Activated CD8-positive, alpha-beta T cell treated with anti-CD3 and anti-CD28 coated beads, Interleukin-2, amount 10 ng/mL, durations not matched to agents 7 days and 5 days (primary cell): ENCODE measurements at regions not wholly inside any gene's neighbourhood (a gene's known extent, or its start where the extent isn't known, plus 50 kb on each side); places are given as distances from the start of the nearest gene placed in this dataset.

Source experiments
- ATAC-seq: fragments of 150-1000 bp; cut with Tn5 transposase; one replicate; pipeline ENCODE4 v1.10.0; 2021; ENCODE audit warnings: moderate library complexity
- CTCF ChIA-PET: fragments of 350-600 bp; sonication (Branson Sonifier 250); formaldehyde crosslinking; loops from one replicate; lab custom pipeline; 2021; ENCODE audit warnings: antibody characterized with exemption; lab: Charles Lee
- POLR2A ChIA-PET: fragments of 350-600 bp; sonication (Branson Sonifier 250); formaldehyde crosslinking; loops from one replicate; lab custom pipeline; 2021; ENCODE audit warnings: antibody characterized with exemption; lab: Charles Lee
- DNase-seq: peaks from one replicate; pipeline ENCODE4 v3.0.0-alpha.2; 2020
- H3K27ac Mint-ChIP-seq: one replicate; pipeline ENCODE4 v1.8.0; 2021; ENCODE audit warnings: mild to moderate bottlenecking, mixed read lengths
- H3K27me3 Mint-ChIP-seq: one replicate; pipeline ENCODE4 v1.8.0; 2021; ENCODE audit warnings: low read depth, mixed read lengths
- H3K36me3 Mint-ChIP-seq: one replicate; pipeline ENCODE4 v1.8.0; 2021; ENCODE audit warnings: low read depth, mixed read lengths
- H3K4me1 Mint-ChIP-seq: one replicate; pipeline ENCODE4 v1.8.0; 2021; ENCODE audit warnings: low read depth, mixed read lengths
- H3K4me3 Mint-ChIP-seq: one replicate; pipeline ENCODE4 v1.8.0; 2021; ENCODE audit warnings: mild to moderate bottlenecking, mixed read lengths
- H3K9me3 Mint-ChIP-seq: one replicate; pipeline ENCODE4 v1.8.0; 2022; ENCODE audit warnings: mixed read lengths; ENCODE audit not compliant: insufficient read depth

DNA sequence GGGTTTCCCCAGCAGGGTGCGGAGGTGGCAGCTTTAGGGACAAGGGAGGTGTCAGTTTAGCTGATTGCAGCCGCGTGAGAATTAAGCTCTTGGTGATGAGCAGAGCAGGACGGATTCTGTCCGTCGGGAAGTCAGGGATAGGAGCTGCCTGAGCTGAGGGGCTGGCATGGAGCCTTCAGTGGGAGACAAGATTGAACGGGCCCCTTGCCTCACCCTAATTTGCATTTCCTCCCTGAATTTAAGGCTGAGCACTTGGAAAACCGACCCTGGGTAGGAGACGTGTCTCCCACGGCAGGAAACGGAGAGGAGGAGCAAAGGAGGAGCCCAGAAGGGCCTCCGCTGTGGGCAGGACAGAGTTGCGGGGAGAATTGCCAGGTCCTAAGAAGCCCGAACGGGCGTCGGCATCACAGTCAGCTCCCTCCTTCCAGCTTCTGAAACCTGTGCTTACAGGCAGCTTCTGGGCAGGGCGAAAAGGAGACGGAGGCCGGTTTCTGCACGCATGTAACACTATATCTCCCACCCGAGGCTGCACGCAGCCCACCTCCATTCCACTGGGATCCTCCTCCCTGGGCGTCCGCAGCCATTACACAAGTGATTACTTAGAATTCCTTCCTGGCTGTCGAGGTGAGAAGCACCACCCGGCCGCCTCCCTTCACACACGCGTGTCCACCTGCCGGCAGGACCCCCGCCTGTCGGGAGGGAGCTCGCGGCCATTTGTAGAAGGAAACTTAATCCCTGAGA is 345.8 kb downstream of the BRD1 start:
- Mint-ChIP-seq H3K4me3 (no peak overlapping the region), H3K9me3 (no peaks in the 10 kb centered on the region), H3K27ac (no peak overlapping the region), H3K36me3 (no peaks in the 10 kb centered on the region), H3K27me3 (peaks cover 10% of the 10 kb centered on the region), H3K4me1 (no peaks in the 10 kb centered on the region)
- no peak for DNase-seq
- CTCF ChIA-PET, result interaction anchor here (1.1 kb wide), 1 partner anchor 20 kb away, joined by 3 read pairs; no protein-coding TSS in a partner anchor
- no peak for ATAC-seq
- POLR2A ChIA-PET, result no interaction called here

DNA sequence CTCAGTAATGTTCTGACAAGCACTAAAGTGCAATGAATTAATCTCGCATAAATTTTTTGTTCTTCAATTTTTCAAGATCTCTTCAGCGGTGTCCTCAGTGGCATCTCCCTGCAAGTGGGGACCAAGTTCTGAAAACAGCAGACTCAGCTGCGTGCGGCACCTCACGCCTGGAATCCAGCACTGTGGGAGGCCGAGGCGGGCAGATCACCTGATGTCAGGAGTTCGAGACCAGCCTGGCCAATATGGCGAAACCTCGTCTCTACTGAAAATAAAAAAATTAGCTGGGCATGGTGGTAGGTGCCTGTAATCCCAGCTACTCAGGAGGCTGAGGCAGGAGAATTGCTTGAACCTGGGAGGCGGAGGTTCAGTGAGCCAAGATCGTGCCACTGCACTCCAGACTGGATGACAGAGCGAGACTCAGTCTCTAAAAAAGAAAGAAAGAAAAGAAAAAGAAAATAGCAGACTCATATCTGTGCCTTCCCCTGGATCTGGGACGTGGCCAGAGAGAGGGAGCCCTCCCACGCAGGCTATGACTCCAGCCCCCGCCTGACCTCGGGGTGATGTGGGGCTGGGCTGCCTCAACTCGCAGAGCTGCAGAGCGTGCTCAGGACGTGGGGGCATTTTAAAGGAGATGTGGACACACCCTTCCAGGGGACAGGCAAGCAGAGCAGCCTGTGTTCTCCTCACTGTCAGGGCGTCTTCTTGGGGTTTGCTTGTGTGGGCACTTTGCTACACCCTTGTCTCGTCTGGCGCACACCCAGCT is 346.6 kb downstream of the BRD1 start:
- H3K4me1 Mint-ChIP-seq, result no peaks in the 10 kb centered on the region
- H3K27ac Mint-ChIP-seq, result no peak overlapping the region
- ChIA-PET POLR2A (no interaction called here), CTCF (interaction anchor here (1.1 kb wide), 1 partner anchor 19 kb away, joined by 3 read pairs; no protein-coding TSS in a partner anchor)
- ATAC-seq (no peak), DNase-seq (no peak)
- H3K36me3 Mint-ChIP-seq, result no peaks in the 10 kb centered on the region
- H3K4me3 Mint-ChIP-seq, result no peak overlapping the region
- peaks cover 10% of the 10 kb centered on the region for H3K27me3 Mint-ChIP-seq
- H3K9me3 Mint-ChIP-seq, result no peaks in the 10 kb centered on the region

DNA sequence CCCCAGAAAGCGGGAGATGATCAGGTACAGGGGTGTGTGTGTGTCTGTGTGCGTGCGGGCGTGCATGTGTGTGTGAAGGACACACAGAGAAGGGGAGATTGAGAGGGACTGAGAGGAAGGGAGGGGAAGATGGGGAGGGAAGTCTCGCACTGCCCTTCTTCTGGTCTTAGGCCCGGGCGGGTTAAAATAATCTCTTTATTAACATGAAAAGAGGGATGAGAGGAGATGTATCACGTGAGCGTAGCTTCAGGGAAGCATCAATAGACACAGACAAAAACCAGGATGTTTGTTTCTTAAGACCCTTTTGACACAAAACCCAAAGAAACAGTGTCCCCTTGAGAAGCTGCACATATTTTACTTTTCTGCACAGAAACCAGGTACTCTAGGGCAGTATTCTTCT is 347.3 kb downstream of the BRD1 start:
- Mint-ChIP-seq H3K9me3 (no peaks in the 10 kb centered on the region), H3K27ac (no peak overlapping the region), H3K4me3 (no peak overlapping the region), H3K36me3 (no peaks in the 10 kb centered on the region), H3K4me1 (no peaks in the 10 kb centered on the region), H3K27me3 (peaks cover 10% of the 10 kb centered on the region)
- ATAC-seq (no peak), DNase-seq (no peak)
- ChIA-PET CTCF (no interaction called here), POLR2A (no interaction called here)

DNA sequence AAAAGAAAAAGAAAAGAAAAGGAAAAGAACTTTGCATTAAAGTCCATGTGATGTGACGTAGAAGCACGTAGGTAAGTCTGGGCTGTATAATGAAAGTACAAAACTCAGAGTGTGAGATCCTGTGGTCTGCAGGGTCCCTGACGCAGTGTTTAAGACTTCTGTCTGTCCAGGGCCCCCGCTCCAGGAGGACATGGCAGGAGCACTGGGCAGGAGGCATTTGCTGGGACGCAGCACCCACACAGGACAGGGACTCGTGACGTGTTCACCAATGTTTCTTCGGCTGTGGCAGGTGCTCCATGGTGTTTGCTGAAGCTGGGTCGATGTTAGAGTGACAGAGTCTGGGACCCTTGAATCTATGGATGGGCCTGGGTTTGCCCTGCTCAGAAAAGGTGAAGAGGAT is 348.1 kb downstream of the BRD1 start:
- H3K4me1 Mint-ChIP-seq, result no peaks in the 10 kb centered on the region
- no peaks in the 10 kb centered on the region for H3K9me3 Mint-ChIP-seq
- no peak for ATAC-seq
- DNase-seq, result no peak
- no peaks in the 10 kb centered on the region for H3K36me3 Mint-ChIP-seq
- POLR2A ChIA-PET, result no interaction called here
- peaks cover 10% of the 10 kb centered on the region for H3K27me3 Mint-ChIP-seq
- no peak overlapping the region for H3K4me3 Mint-ChIP-seq
- CTCF ChIA-PET, result no interaction called here
- no peak overlapping the region for H3K27ac Mint-ChIP-seq

DNA sequence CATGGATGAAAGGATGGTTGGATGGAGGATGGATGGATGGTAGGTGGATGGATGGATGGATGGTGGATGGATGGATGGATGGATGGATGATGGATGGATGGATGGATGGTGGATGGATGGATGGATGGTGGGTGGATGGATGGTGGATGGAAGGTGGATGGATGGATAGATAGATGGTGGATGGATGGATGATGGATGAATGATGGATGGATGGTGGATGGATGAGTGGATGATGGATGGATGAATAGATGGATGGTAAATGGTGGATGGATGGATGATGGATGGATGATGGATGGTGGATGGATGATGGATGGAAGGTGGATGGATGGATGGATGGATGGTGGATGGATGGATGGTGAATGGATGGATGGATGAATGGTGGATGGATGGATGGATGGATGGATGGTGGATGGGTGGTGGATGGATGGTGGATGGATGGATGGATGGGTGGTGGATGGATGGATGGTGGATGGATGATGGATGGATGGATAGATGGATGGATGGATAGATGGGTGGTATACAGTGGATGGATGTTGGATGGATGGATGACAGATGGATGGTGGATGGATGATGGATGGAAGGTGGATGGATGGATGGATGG is 350.8 kb downstream of the BRD1 start:
- H3K4me1 Mint-ChIP-seq, result no peaks in the 10 kb centered on the region
- H3K9me3 Mint-ChIP-seq, result no peaks in the 10 kb centered on the region
- POLR2A ChIA-PET, result no interaction called here
- no peak for DNase-seq
- no peaks in the 10 kb centered on the region for H3K36me3 Mint-ChIP-seq
- peaks cover 8% of the 10 kb centered on the region for H3K27me3 Mint-ChIP-seq
- CTCF ChIA-PET, result no interaction called here
- no peak overlapping the region for H3K27ac Mint-ChIP-seq
- H3K4me3 Mint-ChIP-seq, result no peak overlapping the region
- ATAC-seq, result no peak

DNA sequence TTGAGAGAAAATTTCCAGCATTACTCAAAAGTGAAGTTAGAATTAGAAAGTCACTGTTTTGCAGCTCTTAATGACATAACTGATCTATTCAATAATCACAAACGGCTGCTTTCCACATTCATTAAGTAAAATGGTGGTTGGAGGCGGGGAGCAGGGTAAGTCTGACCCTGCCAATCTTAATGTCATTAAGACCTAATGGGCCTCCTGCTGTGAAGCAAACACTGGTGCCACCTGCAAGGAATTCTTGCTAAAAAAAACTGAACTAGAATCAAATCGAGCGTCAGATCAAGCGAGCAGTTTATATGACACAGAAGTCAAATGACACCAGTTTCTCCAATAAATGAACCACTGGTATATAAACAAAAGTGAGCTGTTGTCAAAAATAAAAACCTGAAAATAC is 351.5 kb downstream of the BRD1 start:
- Mint-ChIP-seq H3K36me3 (no peaks in the 10 kb centered on the region), H3K9me3 (no peaks in the 10 kb centered on the region), H3K27ac (no peak overlapping the region), H3K4me1 (no peaks in the 10 kb centered on the region), H3K4me3 (no peak overlapping the region), H3K27me3 (peaks cover 1% of the 10 kb centered on the region)
- DNase-seq (no peak), ATAC-seq (no peak)
- CTCF ChIA-PET, result no interaction called here
- POLR2A ChIA-PET, result no interaction called here

DNA sequence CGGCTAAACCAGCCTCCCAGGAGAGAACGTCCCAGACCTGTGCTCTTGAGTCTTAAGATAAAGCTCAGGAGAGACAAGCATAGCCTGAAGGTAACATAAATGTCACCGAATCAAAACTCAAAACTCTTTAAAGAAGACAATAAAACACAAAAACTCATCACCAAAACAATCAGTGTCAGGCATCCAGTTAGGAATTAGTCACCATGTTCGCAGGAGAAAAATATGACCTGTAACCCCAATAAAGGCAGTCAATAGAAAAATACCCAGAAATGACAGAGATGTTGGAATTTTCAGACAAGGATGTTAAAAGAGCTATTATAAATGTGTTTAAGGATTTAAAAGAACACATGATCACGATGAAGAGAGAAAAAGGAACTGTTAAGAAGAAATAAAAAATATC is 352.4 kb downstream of the BRD1 start:
- H3K4me3 Mint-ChIP-seq, result no peak overlapping the region
- no peak overlapping the region for H3K27ac Mint-ChIP-seq
- no peaks in the 10 kb centered on the region for H3K36me3 Mint-ChIP-seq
- H3K27me3 Mint-ChIP-seq, result no peaks in the 10 kb centered on the region
- no peak for ATAC-seq
- CTCF ChIA-PET, result no interaction called here
- DNase-seq, result no peak
- no peaks in the 10 kb centered on the region for H3K9me3 Mint-ChIP-seq
- no peaks in the 10 kb centered on the region for H3K4me1 Mint-ChIP-seq
- POLR2A ChIA-PET, result no interaction called here

DNA sequence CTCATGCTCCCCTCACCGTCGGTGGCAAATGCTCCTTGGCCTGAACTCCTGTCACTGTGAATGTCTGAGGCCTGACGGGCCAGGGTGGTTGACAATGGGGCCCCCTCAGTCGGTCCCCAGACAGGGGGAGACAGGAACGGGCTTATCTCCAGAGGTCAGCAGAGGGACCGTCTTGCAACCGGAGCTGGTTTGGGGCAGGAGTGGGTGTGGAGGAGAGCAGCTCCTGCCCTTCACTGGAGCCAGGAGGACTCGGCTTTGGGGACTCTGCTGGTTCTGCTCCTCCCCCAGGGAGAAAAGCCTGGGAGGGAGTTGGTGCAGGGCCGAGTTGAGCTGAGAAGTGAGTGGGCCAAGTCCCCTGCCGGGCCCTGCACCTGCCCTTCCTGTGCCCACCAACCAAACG is 354.4 kb downstream of the BRD1 start:
- DNase-seq (no peak), ATAC-seq (no peak)
- H3K9me3 Mint-ChIP-seq, result no peaks in the 10 kb centered on the region
- ChIA-PET POLR2A (no interaction called here), CTCF (no interaction called here)
- no peaks in the 10 kb centered on the region for H3K4me1 Mint-ChIP-seq
- no peak overlapping the region for H3K27ac Mint-ChIP-seq
- no peaks in the 10 kb centered on the region for H3K27me3 Mint-ChIP-seq
- no peaks in the 10 kb centered on the region for H3K36me3 Mint-ChIP-seq
- no peak overlapping the region for H3K4me3 Mint-ChIP-seq

DNA sequence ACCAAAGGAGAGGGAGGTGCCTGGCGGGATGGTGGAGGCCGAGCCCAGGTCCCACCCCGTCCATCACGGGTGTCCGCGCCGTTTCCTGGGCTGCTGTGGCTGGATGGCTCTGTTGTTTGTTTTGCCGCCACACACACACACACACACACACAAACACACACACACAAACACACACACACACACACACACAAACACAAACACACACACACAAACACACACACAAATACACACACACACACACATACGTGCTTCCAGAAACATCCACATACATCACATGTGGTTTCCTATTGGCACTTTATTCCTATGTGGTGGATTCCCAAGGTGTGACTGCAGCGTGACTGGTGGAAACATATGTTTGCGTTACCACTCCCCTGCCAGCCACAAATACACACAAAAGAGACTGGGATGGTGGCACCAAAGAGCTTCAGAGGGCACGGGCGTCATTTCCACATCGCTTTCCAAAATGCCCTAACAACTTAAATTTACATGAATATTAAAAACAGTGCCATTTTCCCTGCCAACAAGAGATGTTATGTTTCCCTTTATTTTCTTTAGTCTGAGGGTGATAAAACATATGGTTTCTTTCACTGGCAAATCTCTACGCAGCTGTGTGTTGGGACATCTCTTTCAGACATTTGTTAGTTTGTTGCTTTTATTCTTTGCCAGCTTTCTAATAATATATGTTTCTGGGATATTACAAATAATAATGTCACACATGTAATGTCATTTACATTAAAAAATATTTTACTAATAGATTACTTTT is 356.8 kb downstream of the BRD1 start:
- H3K27me3 Mint-ChIP-seq, result no peaks in the 10 kb centered on the region
- H3K4me3 Mint-ChIP-seq, result no peak overlapping the region
- DNase-seq (no peak), ATAC-seq (no peak)
- H3K4me1 Mint-ChIP-seq, result no peaks in the 10 kb centered on the region
- no peaks in the 10 kb centered on the region for H3K9me3 Mint-ChIP-seq
- H3K36me3 Mint-ChIP-seq, result no peaks in the 10 kb centered on the region
- ChIA-PET CTCF (no interaction called here), POLR2A (no interaction called here)
- no peak overlapping the region for H3K27ac Mint-ChIP-seq

DNA sequence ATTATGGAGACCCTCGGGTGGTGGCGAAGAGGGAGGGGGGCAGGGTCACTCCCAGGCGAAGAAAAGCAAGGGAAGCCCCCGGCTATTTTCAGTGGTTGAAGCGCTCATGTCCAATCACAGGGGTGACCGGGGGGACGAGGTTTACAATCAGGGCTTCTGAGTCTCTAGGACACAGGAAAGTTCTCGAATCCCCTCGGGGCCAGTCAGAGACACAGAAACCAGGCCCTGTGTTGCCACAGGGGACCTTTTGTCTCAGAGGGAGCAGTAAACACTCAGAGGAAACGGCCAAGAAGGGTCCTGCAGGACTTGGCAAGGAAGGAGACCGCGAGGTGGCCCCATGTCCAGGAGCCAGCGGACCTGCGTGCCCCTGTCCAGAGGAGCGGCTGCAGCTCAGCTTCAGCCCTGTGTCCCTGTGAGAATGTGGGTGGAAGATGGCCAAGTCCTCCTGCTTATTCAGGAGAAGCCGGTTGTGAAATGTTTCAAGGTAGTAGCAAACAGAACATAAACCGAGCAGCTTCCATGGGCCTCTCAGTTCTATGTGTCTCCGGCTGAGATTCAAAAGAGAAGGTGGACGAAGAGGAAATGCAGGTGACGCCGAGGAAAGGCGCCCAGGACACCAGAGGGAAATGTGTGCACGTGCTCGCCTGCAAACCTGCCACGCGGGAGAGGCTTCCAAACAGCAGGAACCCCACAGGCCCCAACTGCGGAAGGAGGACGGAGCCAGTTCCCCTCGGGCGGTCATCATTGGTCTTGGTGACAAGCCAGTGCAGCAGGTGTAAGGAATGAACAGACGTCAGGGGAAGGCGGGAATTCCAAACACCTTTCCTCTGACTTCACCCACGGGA is 357.6 kb downstream of the BRD1 start:
- POLR2A ChIA-PET, result no interaction called here
- H3K27ac Mint-ChIP-seq, result no peak overlapping the region

DNA sequence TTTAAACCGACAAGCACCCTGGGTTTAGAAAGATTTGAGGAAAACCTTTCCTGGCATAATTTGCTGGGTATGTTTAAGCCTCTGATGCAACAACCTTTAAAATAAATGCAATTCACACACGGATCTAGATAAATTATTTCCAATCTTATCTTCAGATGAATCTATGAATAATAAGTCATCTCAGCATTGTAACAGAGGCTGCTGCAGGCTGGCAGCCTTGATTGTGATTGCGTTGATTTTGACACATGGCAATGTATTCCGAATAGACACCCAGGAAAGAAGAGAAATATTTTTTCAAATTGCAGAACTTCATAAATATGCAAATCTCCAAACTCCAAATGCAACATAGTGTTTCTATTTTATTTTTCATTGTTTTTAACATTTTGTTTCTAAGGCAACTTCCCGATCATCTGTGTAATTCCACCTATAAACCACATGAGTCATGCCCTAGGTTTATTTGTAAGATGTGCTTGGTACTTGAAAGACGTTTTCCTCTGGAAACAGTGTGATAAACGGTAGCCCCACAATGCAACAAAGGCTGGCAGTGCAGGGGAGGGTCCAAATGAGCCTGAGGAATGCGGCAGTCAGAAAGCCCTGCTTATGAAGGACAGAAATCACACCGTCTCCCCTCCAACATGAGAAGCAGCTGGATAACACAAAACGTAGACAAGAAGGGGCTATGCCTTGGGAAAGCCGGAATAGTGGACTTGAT is 359.0 kb downstream of the BRD1 start:
- ATAC-seq, result no peak
- no peak overlapping the region for H3K27ac Mint-ChIP-seq
- no peaks in the 10 kb centered on the region for H3K36me3 Mint-ChIP-seq
- no peak for DNase-seq
- CTCF ChIA-PET, result no interaction called here
- H3K4me3 Mint-ChIP-seq, result no peak overlapping the region
- H3K27me3 Mint-ChIP-seq, result no peaks in the 10 kb centered on the region
- H3K4me1 Mint-ChIP-seq, result no peaks in the 10 kb centered on the region
- H3K9me3 Mint-ChIP-seq, result no peaks in the 10 kb centered on the region
- POLR2A ChIA-PET, result no interaction called here

More for the DNA sequence above, 357.6 kb downstream of the BRD1 start:
- Mint-ChIP-seq H3K4me3 (no peak overlapping the region), H3K36me3 (no peaks in the 10 kb centered on the region), H3K9me3 (no peaks in the 10 kb centered on the region), H3K4me1 (no peaks in the 10 kb centered on the region), H3K27me3 (no peaks in the 10 kb centered on the region)
- DNase-seq (no peak), ATAC-seq (no peak)
- CTCF ChIA-PET, result no interaction called here
